Liver (tissue), 3 donors: ENCODE measurements at regions not wholly inside any gene's neighbourhood (a gene's known extent, or its start where the extent isn't known, plus 50 kb on each side); places are given as distances from the start of the nearest gene placed in this dataset.

Experiments used
- JUND ChIP-seq, 2 donors: IDR thresholded peaks; 2 replicates each; pipeline ENCODE4 v1.6.1; 2016; ENCODE audit warnings: antibody characterized with exemption in 2 of 2
- MAX ChIP-seq: IDR thresholded peaks from 2 replicates; pipeline ENCODE4 v1.6.1; 2016; ENCODE audit warnings: antibody characterized with exemption
- RAD21 ChIP-seq, 2 donors: IDR thresholded peaks; 2 replicates each; pipeline ENCODE4 v1.6.1; 2016; ENCODE audit warnings: antibody characterized with exemption in 2 of 2, mild to moderate bottlenecking in 2 of 2
- SP1 ChIP-seq: IDR thresholded peaks from 2 replicates; pipeline ENCODE4 v1.6.1; 2018; ENCODE audit warnings: antibody characterized with exemption, mild to moderate bottlenecking
- TF ChIP-seq, protein P1 (sequence below): IDR thresholded peaks from 2 replicates; pipeline ENCODE4 v1.6.1; 2016; ENCODE audit warnings: antibody characterized with exemption
- TF ChIP-seq, protein P2 (sequence below): fragments of 150-350 bp; IDR thresholded peaks from 2 replicates; pipeline ENCODE4 v1.5.1; 2017; ENCODE audit warnings: improper control_type of control experiment, low read depth, low read length; ENCODE audit not compliant: missing input control
- TF ChIP-seq, protein P3 (sequence below): IDR thresholded peaks from 2 replicates; pipeline ENCODE4 v1.6.1; 2016; ENCODE audit warnings: antibody characterized with exemption, mild to moderate bottlenecking
- donor health status: healthy.
- donor health status: healthy.

GRCh38 chr13:103794526-103794925 lies 728.3 kb upstream of the SLC10A2 start:
- TF ChIP-seq, protein P1, sequence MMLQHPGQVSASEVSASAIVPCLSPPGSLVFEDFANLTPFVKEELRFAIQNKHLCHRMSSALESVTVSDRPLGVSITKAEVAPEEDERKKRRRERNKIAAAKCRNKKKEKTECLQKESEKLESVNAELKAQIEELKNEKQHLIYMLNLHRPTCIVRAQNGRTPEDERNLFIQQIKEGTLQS, result no peak
- TF ChIP-seq, protein P2, sequence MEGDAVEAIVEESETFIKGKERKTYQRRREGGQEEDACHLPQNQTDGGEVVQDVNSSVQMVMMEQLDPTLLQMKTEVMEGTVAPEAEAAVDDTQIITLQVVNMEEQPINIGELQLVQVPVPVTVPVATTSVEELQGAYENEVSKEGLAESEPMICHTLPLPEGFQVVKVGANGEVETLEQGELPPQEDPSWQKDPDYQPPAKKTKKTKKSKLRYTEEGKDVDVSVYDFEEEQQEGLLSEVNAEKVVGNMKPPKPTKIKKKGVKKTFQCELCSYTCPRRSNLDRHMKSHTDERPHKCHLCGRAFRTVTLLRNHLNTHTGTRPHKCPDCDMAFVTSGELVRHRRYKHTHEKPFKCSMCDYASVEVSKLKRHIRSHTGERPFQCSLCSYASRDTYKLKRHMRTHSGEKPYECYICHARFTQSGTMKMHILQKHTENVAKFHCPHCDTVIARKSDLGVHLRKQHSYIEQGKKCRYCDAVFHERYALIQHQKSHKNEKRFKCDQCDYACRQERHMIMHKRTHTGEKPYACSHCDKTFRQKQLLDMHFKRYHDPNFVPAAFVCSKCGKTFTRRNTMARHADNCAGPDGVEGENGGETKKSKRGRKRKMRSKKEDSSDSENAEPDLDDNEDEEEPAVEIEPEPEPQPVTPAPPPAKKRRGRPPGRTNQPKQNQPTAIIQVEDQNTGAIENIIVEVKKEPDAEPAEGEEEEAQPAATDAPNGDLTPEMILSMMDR, result no peak
- TF ChIP-seq RAD21 (IDR thresholded peaks at IDR 0.05) (no peak), MAX (no peak), JUND (IDR thresholded peaks at IDR 0.05) (no peak), SP1 (no peak)
- TF ChIP-seq, protein P3, sequence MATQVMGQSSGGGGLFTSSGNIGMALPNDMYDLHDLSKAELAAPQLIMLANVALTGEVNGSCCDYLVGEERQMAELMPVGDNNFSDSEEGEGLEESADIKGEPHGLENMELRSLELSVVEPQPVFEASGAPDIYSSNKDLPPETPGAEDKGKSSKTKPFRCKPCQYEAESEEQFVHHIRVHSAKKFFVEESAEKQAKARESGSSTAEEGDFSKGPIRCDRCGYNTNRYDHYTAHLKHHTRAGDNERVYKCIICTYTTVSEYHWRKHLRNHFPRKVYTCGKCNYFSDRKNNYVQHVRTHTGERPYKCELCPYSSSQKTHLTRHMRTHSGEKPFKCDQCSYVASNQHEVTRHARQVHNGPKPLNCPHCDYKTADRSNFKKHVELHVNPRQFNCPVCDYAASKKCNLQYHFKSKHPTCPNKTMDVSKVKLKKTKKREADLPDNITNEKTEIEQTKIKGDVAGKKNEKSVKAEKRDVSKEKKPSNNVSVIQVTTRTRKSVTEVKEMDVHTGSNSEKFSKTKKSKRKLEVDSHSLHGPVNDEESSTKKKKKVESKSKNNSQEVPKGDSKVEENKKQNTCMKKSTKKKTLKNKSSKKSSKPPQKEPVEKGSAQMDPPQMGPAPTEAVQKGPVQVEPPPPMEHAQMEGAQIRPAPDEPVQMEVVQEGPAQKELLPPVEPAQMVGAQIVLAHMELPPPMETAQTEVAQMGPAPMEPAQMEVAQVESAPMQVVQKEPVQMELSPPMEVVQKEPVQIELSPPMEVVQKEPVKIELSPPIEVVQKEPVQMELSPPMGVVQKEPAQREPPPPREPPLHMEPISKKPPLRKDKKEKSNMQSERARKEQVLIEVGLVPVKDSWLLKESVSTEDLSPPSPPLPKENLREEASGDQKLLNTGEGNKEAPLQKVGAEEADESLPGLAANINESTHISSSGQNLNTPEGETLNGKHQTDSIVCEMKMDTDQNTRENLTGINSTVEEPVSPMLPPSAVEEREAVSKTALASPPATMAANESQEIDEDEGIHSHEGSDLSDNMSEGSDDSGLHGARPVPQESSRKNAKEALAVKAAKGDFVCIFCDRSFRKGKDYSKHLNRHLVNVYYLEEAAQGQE, result no peak
